Activated naive CD4-positive, alpha-beta T cell treated with anti-CD3 and anti-CD28 coated beads for 36 hours (primary cell): ENCODE measurements at regions not wholly inside any gene's neighbourhood (a gene's known extent, or its start where the extent isn't known, plus 50 kb on each side); places are given as distances from the start of the nearest gene placed in this dataset.

ENCODE experiments used
- CTCF ChIA-PET: fragments of 350-600 bp; sonication (Branson Sonifier 250); formaldehyde crosslinking; loops from one replicate; lab custom pipeline; 2021; ENCODE audit warnings: antibody characterized with exemption; lab: Charles Lee
- DNase-seq: peaks from one replicate; pipeline ENCODE4 v3.0.0-alpha.2; 2020
- H3K27ac Mint-ChIP-seq: one replicate; pipeline ENCODE4 v1.8.0; 2021; ENCODE audit warnings: mild to moderate bottlenecking, mixed read lengths
- H3K27me3 Mint-ChIP-seq: one replicate; pipeline ENCODE4 v1.8.0; 2021; ENCODE audit warnings: low read depth, mixed read lengths
- H3K36me3 Mint-ChIP-seq: one replicate; pipeline ENCODE4 v1.8.0; 2021; ENCODE audit warnings: low read depth, mixed read lengths
- H3K4me1 Mint-ChIP-seq: one replicate; pipeline ENCODE4 v1.8.0; 2021; ENCODE audit warnings: low read depth, mixed read lengths
- H3K4me3 Mint-ChIP-seq: one replicate; pipeline ENCODE4 v1.8.0; 2021; ENCODE audit warnings: mild to moderate bottlenecking, moderate library complexity, mixed read lengths
- H3K9me3 Mint-ChIP-seq: one replicate; pipeline ENCODE4 v1.8.0; 2021; ENCODE audit warnings: mixed read lengths
- intact Hi-C: fragments of 100-400 bp; cut with micrococcal nuclease; formaldehyde crosslinking; loops from one replicate; pipeline ENCODE4 v1.15.1; 2023

- Mint-ChIP-seq H3K9me3 (no peaks in the 10 kb centered on the region), H3K36me3 (no peaks in the 10 kb centered on the region), H3K27me3 (no peaks in the 10 kb centered on the region), H3K27ac (no peak overlapping the region), H3K4me3 (no peak overlapping the region), H3K4me1 (no peaks in the 10 kb centered on the region)
- intact Hi-C loops: no loop called here
- DNase-seq: no peak
- CTCF ChIA-PET: no interaction called here
These were observed 282.6 kb upstream of the IRX3 start for GRCh38 chr16:54568906-54569807.

GRCh38 chr16:54564841-54565240 is 278.3 kb upstream of the IRX3 start:
- Mint-ChIP-seq H3K4me1 (no peaks in the 10 kb centered on the region), H3K27ac (no peak overlapping the region), H3K27me3 (no peaks in the 10 kb centered on the region), H3K36me3 (no peaks in the 10 kb centered on the region), H3K9me3 (no peaks in the 10 kb centered on the region), H3K4me3 (no peak overlapping the region)
- intact Hi-C loops: no loop called here
- no peak for DNase-seq
- CTCF ChIA-PET: no interaction called here

- Mint-ChIP-seq H3K4me1 (no peaks in the 10 kb centered on the region), H3K36me3 (no peaks in the 10 kb centered on the region), H3K9me3 (peaks cover 5% of the 10 kb centered on the region), H3K27me3 (peaks cover 2% of the 10 kb centered on the region), H3K4me3 (no peak overlapping the region), H3K27ac (no peak overlapping the region)
- CTCF ChIA-PET: no interaction called here
- no peak for DNase-seq
- intact Hi-C loops: no loop called here
These were observed 268.0 kb upstream of the IRX3 start for GRCh38 chr16:54554581-54554980.

GRCh38 chr16:54548281-54548680 is 261.7 kb upstream of the IRX3 start:
- Mint-ChIP-seq H3K27me3 (no peaks in the 10 kb centered on the region), H3K4me1 (no peaks in the 10 kb centered on the region), H3K27ac (no peak overlapping the region), H3K4me3 (no peak overlapping the region), H3K36me3 (no peaks in the 10 kb centered on the region), H3K9me3 (no peaks in the 10 kb centered on the region)
- CTCF ChIA-PET: no interaction called here
- DNase-seq: no peak
- intact Hi-C loops: no loop called here

- no peak for DNase-seq
- Mint-ChIP-seq H3K27ac (no peak overlapping the region), H3K9me3 (no peaks in the 10 kb centered on the region), H3K4me3 (no peak overlapping the region), H3K4me1 (no peaks in the 10 kb centered on the region), H3K36me3 (no peaks in the 10 kb centered on the region), H3K27me3 (no peaks in the 10 kb centered on the region)
- intact Hi-C loops: no loop called here
- CTCF ChIA-PET: no interaction called here
These were observed 260.5 kb upstream of the IRX3 start for GRCh38 chr16:54547052-54547451.

- intact Hi-C loops: no loop called here
- no peak overlapping the region for H3K4me3 Mint-ChIP-seq
- no peaks in the 10 kb centered on the region for H3K27me3 Mint-ChIP-seq
- no peaks in the 10 kb centered on the region for H3K36me3 Mint-ChIP-seq
- no peaks in the 10 kb centered on the region for H3K9me3 Mint-ChIP-seq
- CTCF ChIA-PET: no interaction called here
- DNase-seq: no peak
- no peaks in the 10 kb centered on the region for H3K4me1 Mint-ChIP-seq
- H3K27ac Mint-ChIP-seq: no peak overlapping the region
These were observed 259.9 kb upstream of the IRX3 start for GRCh38 chr16:54546521-54546920.

- Mint-ChIP-seq H3K4me1 (no peaks in the 10 kb centered on the region), H3K27ac (no peak overlapping the region), H3K9me3 (no peaks in the 10 kb centered on the region), H3K36me3 (no peaks in the 10 kb centered on the region), H3K4me3 (no peak overlapping the region), H3K27me3 (no peaks in the 10 kb centered on the region)
- CTCF ChIA-PET: no interaction called here
- intact Hi-C loops: no loop called here
- DNase-seq: no peak
These were observed 259.4 kb upstream of the IRX3 start for GRCh38 chr16:54545854-54546511.

GRCh38 chr16:54544553-54545180 is 258.1 kb upstream of the IRX3 start:
- CTCF ChIA-PET: no interaction called here
- intact Hi-C loops: no loop called here
- Mint-ChIP-seq H3K27me3 (no peaks in the 10 kb centered on the region), H3K4me3 (no peak overlapping the region), H3K9me3 (no peaks in the 10 kb centered on the region), H3K4me1 (no peaks in the 10 kb centered on the region), H3K36me3 (no peaks in the 10 kb centered on the region), H3K27ac (no peak overlapping the region)
- no peak for DNase-seq

- intact Hi-C loops: no loop called here
- CTCF ChIA-PET: no interaction called here
- no peaks in the 10 kb centered on the region for H3K9me3 Mint-ChIP-seq
- H3K27me3 Mint-ChIP-seq: no peaks in the 10 kb centered on the region
- H3K27ac Mint-ChIP-seq: no peak overlapping the region
- no peaks in the 10 kb centered on the region for H3K36me3 Mint-ChIP-seq
- H3K4me1 Mint-ChIP-seq: no peaks in the 10 kb centered on the region
- H3K4me3 Mint-ChIP-seq: no peak overlapping the region
- no peak for DNase-seq
These were observed 256.4 kb upstream of the IRX3 start for GRCh38 chr16:54542805-54543505.

GRCh38 chr16:54540525-54541180 is 254.1 kb upstream of the IRX3 start:
- Mint-ChIP-seq H3K36me3 (no peaks in the 10 kb centered on the region), H3K9me3 (no peaks in the 10 kb centered on the region), H3K27me3 (no peaks in the 10 kb centered on the region), H3K27ac (no peak overlapping the region), H3K4me3 (no peak overlapping the region), H3K4me1 (no peaks in the 10 kb centered on the region)
- no peak for DNase-seq
- intact Hi-C loops: no loop called here
- CTCF ChIA-PET: no interaction called here

GRCh38 chr16:54538276-54538675 is 251.7 kb upstream of the IRX3 start:
- H3K27ac Mint-ChIP-seq: no peak overlapping the region
- H3K36me3 Mint-ChIP-seq: no peaks in the 10 kb centered on the region
- H3K4me1 Mint-ChIP-seq: no peaks in the 10 kb centered on the region
- no peaks in the 10 kb centered on the region for H3K27me3 Mint-ChIP-seq
- DNase-seq: no peak
- CTCF ChIA-PET: interaction anchor here (0.6 to 0.7 kb wide), 2 partner anchors 29 to 995 kb away, joined by 3 to 4 read pairs; no protein-coding TSS in a partner anchor
- no peak overlapping the region for H3K4me3 Mint-ChIP-seq
- H3K9me3 Mint-ChIP-seq: no peaks in the 10 kb centered on the region
- intact Hi-C loops: no loop called here
